Esophagus squamous epithelium (tissue), 5 donors: ENCODE measurements at regions not wholly inside any gene's neighbourhood (a gene's known extent, or its start where the extent isn't known, plus 50 kb on each side); places are given as distances from the start of the nearest gene placed in this dataset.

Source experiments
- DNase-seq: peaks from one replicate; lab custom pipeline; 2025; lab: John Stamatoyannopoulos, UW
- H3K27ac ChIP-seq, 4 donors: fragments of 200-600 bp; sonication (generic); one replicate each; pipeline ENCODE4 v1.5.1; 2016 to 2019; ENCODE audit warnings: mild to moderate bottlenecking in 1 of 4
- H3K27me3 ChIP-seq, 4 donors: fragments of 200-600 bp; sonication (generic); 1 replicate in 3 of 4; 2 replicates in 1 of 4; pipeline versions ENCODE4 v1.5.1 to v1.6.0; 2017 to 2021; ENCODE audit warnings: antibody characterized with exemption in 1 of 4
- H3K36me3 ChIP-seq, 3 donors: fragments of 200-600 bp; sonication (generic); one replicate each; pipeline ENCODE4 v1.5.1; 2016 to 2019
- H3K4me1 ChIP-seq, 3 donors: fragments of 200-600 bp; sonication (generic); one replicate each; pipeline ENCODE4 v1.5.1; 2017 to 2019
- H3K4me3 ChIP-seq, 4 donors: fragments of 200-600 bp; sonication (generic); 1 replicate in 3 of 4; 2 replicates in 1 of 4; pipeline ENCODE4 v1.5.1; 2016 to 2019; ENCODE audit warnings: mild to moderate bottlenecking in 2 of 4, moderate library complexity in 1 of 4
- H3K9me3 ChIP-seq, 3 donors: fragments of 200-600 bp; sonication (generic); one replicate each; pipeline ENCODE4 v1.5.1; 2016 to 2019
- POLR2A ChIP-seq, 4 donors: fragments of 450-650 bp; IDR thresholded peaks; one replicate each; pipeline ENCODE4 v1.6.1; 2017; ENCODE audit warnings: antibody characterized with exemption in 4 of 4, mild to moderate bottlenecking in 4 of 4, moderate library complexity in 3 of 4
- WGBS, 2 donors: methylation state at CpG; one replicate each; pipeline ENCODE4 v1.1.5; 2018; 5-methylcytosine and 5-hydroxymethylcytosine counted together
- intact Hi-C: fragments of 100-400 bp; cut with DNase I; formaldehyde crosslinking; loops from one replicate; pipeline ENCODE4 v1.15.0; 2022
- TF ChIP-seq, protein P1 (sequence below), 6 experiments: fragments of 450-650 bp in 4 of 6; fragments of 200-600 bp in 2 of 6; sonication (generic) in 2 of 6; IDR thresholded peaks; one replicate each; pipeline ENCODE4 v1.5.1; 2016 to 2019; ENCODE audit warnings: antibody characterized with exemption in 6 of 6, mild to moderate bottlenecking in 4 of 6, moderate library complexity in 4 of 6
- donor health status: DM: yes; HTN: yes; CAD: no.

DNA sequence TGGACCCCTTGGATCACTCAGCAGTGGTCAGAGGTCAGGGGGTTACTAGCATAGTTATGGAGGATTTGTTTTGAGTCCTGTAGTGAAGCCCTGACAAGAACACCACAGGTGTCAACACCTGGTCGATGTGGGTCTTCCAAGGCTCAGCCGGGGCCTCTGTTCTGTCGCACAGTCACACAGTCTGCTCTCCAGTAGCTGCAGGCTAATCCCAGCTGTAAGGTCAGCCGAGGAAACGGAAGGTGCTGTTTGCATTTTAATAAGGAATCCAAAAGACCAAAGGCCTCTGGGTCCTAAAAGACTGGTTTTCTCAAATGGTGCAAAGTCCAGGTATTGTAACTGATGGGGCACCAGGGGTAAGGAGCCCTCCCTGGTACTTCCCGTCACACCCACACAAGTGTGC lies 71.7 kb downstream of the RPLP1 start:
- Histone ChIP-seq H3K9me3 (no peaks in the 10 kb centered on the region), H3K36me3 (no peaks in the 10 kb centered on the region), H3K27me3 (peaks cover 0 to 67% (median 0%) of the 10 kb centered on the region in 4 donors), H3K4me1 (no peaks in the 10 kb centered on the region), H3K4me3 (no peak overlapping the region), H3K27ac (no peak overlapping the region)
- TF ChIP-seq, protein P1, sequence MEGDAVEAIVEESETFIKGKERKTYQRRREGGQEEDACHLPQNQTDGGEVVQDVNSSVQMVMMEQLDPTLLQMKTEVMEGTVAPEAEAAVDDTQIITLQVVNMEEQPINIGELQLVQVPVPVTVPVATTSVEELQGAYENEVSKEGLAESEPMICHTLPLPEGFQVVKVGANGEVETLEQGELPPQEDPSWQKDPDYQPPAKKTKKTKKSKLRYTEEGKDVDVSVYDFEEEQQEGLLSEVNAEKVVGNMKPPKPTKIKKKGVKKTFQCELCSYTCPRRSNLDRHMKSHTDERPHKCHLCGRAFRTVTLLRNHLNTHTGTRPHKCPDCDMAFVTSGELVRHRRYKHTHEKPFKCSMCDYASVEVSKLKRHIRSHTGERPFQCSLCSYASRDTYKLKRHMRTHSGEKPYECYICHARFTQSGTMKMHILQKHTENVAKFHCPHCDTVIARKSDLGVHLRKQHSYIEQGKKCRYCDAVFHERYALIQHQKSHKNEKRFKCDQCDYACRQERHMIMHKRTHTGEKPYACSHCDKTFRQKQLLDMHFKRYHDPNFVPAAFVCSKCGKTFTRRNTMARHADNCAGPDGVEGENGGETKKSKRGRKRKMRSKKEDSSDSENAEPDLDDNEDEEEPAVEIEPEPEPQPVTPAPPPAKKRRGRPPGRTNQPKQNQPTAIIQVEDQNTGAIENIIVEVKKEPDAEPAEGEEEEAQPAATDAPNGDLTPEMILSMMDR (IDR thresholded peaks at IDR 0.05): no peak
- no peak for TF ChIP-seq POLR2A (IDR thresholded peaks at IDR 0.05)
- intact Hi-C loops: no loop called here
- DNase-seq: no peak
- WGBS, 2 donors: 70 to 78% methylated on average over 5 to 6 of the region's 6 CpGs

DNA sequence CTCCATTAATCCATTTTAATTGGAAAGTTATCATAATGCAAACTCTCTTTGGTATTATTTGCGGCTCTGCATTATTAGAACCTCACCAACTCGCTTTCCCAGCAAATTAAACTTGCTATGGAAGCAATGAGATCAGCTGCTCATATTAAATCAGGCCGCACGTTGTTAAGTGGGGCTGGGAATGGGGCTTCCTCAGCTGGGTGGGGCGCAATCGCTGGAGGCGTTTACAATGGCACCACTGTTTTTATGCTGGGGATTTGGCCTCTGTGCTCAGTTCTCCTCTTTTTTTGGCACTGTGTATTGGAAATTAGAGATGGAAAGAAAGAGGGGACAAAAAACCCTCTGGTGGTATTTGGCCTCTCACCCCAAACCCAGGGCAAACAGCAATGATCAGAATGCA lies 72.2 kb downstream of the RPLP1 start:
- intact Hi-C loops: no loop called here
- no peak for DNase-seq
- Histone ChIP-seq H3K9me3 (no peaks in the 10 kb centered on the region), H3K4me3 (no peak overlapping the region), H3K4me1 (no peaks in the 10 kb centered on the region), H3K36me3 (no peaks in the 10 kb centered on the region), H3K27me3 (peaks cover 0 to 67% (median 0%) of the 10 kb centered on the region in 4 donors), H3K27ac (no peak overlapping the region)
- 48 to 88% methylated on average over 7 of the region's 7 CpGs for WGBS, 2 donors
- no peak for TF ChIP-seq POLR2A (IDR thresholded peaks at IDR 0.05)
- TF ChIP-seq, protein P1 (IDR thresholded peaks at IDR 0.05): no peak

DNA sequence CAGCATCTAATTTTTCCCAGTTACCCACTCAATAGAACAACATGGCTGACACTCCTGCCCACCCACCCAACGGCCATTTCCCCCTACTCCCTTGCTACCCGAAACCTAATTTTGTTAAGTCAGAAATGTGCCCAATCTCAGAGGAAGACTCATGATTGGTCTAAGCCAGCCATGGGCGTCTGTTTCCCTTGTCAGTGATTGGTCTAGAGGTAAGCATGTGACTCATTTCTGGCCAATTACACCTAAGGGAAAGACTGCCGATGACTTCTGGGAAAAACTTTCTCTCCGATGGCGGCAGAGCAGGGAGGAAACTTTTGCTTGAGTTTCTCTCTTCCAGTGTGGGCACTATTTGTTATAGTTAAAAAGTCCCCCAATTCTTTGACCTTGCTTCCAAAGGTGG lies 72.9 kb downstream of the RPLP1 start:
- Histone ChIP-seq H3K27ac (no peak overlapping the region), H3K27me3 (peaks cover 0 to 71% (median 0%) of the 10 kb centered on the region in 4 donors), H3K4me3 (no peak overlapping the region), H3K4me1 (no peaks in the 10 kb centered on the region), H3K9me3 (no peaks in the 10 kb centered on the region), H3K36me3 (no peaks in the 10 kb centered on the region)
- DNase-seq: no peak
- intact Hi-C loops: no loop called here
- no peak for TF ChIP-seq POLR2A (IDR thresholded peaks at IDR 0.05)
- TF ChIP-seq, protein P1 (IDR thresholded peaks at IDR 0.05): no peak
- 90 to 98% methylated on average over 6 of the region's 6 CpGs for WGBS, 2 donors

DNA sequence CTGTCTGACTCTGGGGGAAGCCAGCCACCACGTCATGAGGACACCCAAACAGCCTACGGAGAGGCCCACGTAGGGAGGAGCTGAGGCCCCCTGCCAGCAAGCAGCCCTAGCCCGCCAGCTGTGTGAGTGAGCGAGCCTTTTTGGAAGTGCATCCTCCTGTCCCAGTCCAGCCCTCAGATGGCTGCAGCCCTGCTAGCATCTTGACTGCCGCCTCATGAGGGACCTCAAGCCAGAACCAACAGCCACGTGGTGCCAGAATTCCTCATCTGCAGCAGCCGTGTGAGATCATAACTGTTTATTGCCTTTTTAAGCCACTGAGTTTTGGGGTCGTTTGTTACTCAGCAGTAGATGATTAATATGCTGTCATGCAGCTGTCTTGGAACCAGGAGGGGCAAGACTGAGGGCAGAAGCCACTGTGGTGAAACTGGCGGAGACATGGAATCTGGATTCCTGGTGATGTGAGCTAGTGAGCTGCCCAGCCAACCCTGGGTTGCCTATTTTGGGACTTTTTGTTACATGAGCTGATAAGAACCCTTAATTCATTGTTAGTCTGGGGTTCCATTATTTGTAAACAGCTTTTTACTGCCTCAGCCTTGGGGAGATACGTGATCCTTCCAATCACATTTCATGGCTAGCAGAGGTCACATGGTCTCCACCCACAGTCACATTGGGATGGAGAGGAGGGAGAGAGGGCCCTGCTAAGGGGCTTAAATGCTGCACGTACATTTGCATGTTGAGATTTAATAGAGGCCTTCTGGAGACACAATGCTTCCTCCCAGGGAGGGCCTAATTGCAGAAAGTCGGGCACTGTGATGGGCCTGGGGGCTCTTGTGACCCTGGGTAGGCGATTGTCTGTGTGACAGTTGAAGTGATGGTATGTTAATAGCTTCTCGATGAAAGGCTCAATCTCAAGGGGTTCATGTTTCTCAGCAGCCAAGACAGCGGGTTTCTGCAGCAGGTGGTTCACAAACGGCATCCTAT lies 73.8 kb downstream of the RPLP1 start:
- Histone ChIP-seq H3K27me3 (peaks cover 0 to 70% (median 0%) of the 10 kb centered on the region in 4 donors), H3K9me3 (no peaks in the 10 kb centered on the region), H3K27ac (no peak overlapping the region), H3K36me3 (no peaks in the 10 kb centered on the region), H3K4me3 (no peak overlapping the region), H3K4me1 (peaks cover 0 to 5% (median under 1%) of the 10 kb centered on the region in 3 donors)
- 64 to 68% methylated on average over 15 of the region's 17 CpGs for WGBS, 2 donors
- no peak for DNase-seq
- intact Hi-C loops: no loop called here
- TF ChIP-seq, protein P1 (IDR thresholded peaks at IDR 0.05): no peak
- TF ChIP-seq POLR2A (IDR thresholded peaks at IDR 0.05): no peak

DNA sequence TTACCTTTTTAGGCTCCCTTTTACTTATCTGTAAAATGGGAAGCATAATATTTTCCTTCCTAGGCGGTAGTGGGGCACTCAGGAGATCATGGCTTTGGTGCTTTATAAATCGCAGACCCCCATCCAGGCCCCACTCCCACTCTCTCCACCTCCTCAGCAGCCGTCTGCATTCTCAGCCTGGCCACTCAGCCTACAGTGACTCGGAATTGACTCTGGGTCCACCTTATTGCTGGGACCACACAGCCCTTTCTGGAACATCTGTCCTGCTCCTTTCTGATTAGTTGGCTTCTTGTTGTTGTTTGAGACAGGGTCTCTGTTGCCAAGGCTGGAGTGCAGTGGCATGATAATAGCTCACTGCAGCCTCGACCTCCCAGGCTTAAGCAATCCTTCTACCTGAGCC lies 76.5 kb downstream of the RPLP1 start:
- DNase-seq: no peak
- Histone ChIP-seq H3K9me3 (no peaks in the 10 kb centered on the region), H3K4me3 (no peak overlapping the region), H3K27me3 (peaks cover 0 to 76% (median 0%) of the 10 kb centered on the region in 4 donors), H3K27ac (no peak overlapping the region), H3K36me3 (no peaks in the 10 kb centered on the region), H3K4me1 (peaks cover 0 to 9% (median 4%) of the 10 kb centered on the region in 3 donors)
- intact Hi-C loops: no loop called here
- TF ChIP-seq POLR2A (IDR thresholded peaks at IDR 0.05): no peak
- TF ChIP-seq, protein P1 (IDR thresholded peaks at IDR 0.05): no peak
- WGBS, 2 donors: 77 to 89% methylated on average over 4 of the region's 5 CpGs
